ENCODE measurements at regions not wholly inside any gene's neighbourhood (a gene's known extent, or its start where the extent isn't known, plus 50 kb on each side); places are given as distances from the start of the nearest gene placed in this dataset.

GRCh38 chr14:43579671-43580070, 927.4 kb downstream of the FSCB start:
- TF ChIP-seq, protein P1, sequence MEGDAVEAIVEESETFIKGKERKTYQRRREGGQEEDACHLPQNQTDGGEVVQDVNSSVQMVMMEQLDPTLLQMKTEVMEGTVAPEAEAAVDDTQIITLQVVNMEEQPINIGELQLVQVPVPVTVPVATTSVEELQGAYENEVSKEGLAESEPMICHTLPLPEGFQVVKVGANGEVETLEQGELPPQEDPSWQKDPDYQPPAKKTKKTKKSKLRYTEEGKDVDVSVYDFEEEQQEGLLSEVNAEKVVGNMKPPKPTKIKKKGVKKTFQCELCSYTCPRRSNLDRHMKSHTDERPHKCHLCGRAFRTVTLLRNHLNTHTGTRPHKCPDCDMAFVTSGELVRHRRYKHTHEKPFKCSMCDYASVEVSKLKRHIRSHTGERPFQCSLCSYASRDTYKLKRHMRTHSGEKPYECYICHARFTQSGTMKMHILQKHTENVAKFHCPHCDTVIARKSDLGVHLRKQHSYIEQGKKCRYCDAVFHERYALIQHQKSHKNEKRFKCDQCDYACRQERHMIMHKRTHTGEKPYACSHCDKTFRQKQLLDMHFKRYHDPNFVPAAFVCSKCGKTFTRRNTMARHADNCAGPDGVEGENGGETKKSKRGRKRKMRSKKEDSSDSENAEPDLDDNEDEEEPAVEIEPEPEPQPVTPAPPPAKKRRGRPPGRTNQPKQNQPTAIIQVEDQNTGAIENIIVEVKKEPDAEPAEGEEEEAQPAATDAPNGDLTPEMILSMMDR (IDR thresholded peaks at IDR 0.05): no peak
- no peak for TF ChIP-seq POLR2A (IDR thresholded peaks at IDR 0.05)
- no peak for TF ChIP-seq POLR2AphosphoS5 (IDR thresholded peaks at IDR 0.05; ENCODE audit: insufficient read depth in 1 of 2, low read depth in 1 of 2)
